H9 (cell line): ENCODE measurements at regions not wholly inside any gene's neighbourhood (a gene's known extent, or its start where the extent isn't known, plus 50 kb on each side); places are given as distances from the start of the nearest gene placed in this dataset.

ENCODE experiments used
- DNase-seq: peaks from one replicate; pipeline ENCODE4 v3.0.0-alpha.2; 2017
- H2AFZ ChIP-seq: one replicate; pipeline ENCODE4 v1.6.1; 2013; ENCODE audit warnings: mild to moderate bottlenecking, low read length, control low read depth, moderate library complexity
- H2AK5ac ChIP-seq: 2 replicates; pipeline ENCODE4 v1.6.1; 2013; ENCODE audit warnings: low read length, control low read depth, mixed read lengths; ENCODE audit not compliant: insufficient read length
- H2BK120ac ChIP-seq: one replicate; pipeline ENCODE4 v1.6.1; 2013; ENCODE audit warnings: low read depth, mild to moderate bottlenecking, low read length, control low read depth, inconsistent platforms; ENCODE audit not compliant: poor library complexity, severe bottlenecking
- H2BK12ac ChIP-seq: 2 replicates; pipeline ENCODE4 v1.6.1; 2013; ENCODE audit warnings: low read length, control low read depth, mixed read lengths, low read depth; ENCODE audit not compliant: insufficient read length
- H2BK15ac ChIP-seq: 2 replicates; pipeline ENCODE4 v1.6.1; 2013; ENCODE audit warnings: low read depth, low read length, control low read depth
- H2BK20ac ChIP-seq: one replicate; pipeline ENCODE4 v1.6.1; 2013; ENCODE audit warnings: low read depth, mild to moderate bottlenecking, low read length, control low read depth, inconsistent platforms; ENCODE audit not compliant: poor library complexity, severe bottlenecking
- H2BK5ac ChIP-seq: 2 replicates; pipeline ENCODE4 v1.6.1; 2013; ENCODE audit warnings: low read length, control low read depth, mixed read lengths; ENCODE audit not compliant: insufficient read length
- H3K14ac ChIP-seq: 2 replicates; pipeline ENCODE4 v1.6.1; 2013; ENCODE audit warnings: low read length, control low read depth; ENCODE audit not compliant: insufficient read depth
- H3K18ac ChIP-seq: 2 replicates; pipeline ENCODE4 v1.6.1; 2013; ENCODE audit warnings: low read depth, mild to moderate bottlenecking, mixed read lengths, low read length, control low read depth; ENCODE audit not compliant: insufficient read length
- H3K23ac ChIP-seq: 2 replicates; pipeline ENCODE4 v1.6.1; 2013; ENCODE audit warnings: low read length, control low read depth, mixed read lengths, low read depth; ENCODE audit not compliant: insufficient read length
- H3K23me2 ChIP-seq: 2 replicates; pipeline ENCODE4 v1.6.1; 2013; ENCODE audit warnings: low read depth, mild to moderate bottlenecking, mixed read lengths, low read length, control low read depth; ENCODE audit not compliant: insufficient read length, poor library complexity, severe bottlenecking
- H3K27ac ChIP-seq: 2 replicates; pipeline ENCODE4 v1.5.1; 2013; ENCODE audit warnings: low read length, control low read depth, mixed read lengths, low read depth; ENCODE audit not compliant: insufficient read length
- H3K27me3 ChIP-seq: 2 replicates; pipeline ENCODE4 v1.6.1; 2013; ENCODE audit warnings: low read length, control low read depth, inconsistent platforms; ENCODE audit not compliant: insufficient read depth
- H3K4ac ChIP-seq: 2 replicates; pipeline ENCODE4 v1.6.1; 2013; ENCODE audit warnings: low read depth, mild to moderate bottlenecking, control low read depth, inconsistent platforms, low read length, moderate library complexity
- H3K4me1 ChIP-seq: 2 replicates; pipeline ENCODE4 v1.6.1; 2013; ENCODE audit warnings: low read length, control low read depth, inconsistent platforms; ENCODE audit not compliant: insufficient read depth
- H3K4me2 ChIP-seq: 2 replicates; pipeline ENCODE4 v1.6.1; 2013; ENCODE audit warnings: low read length, control low read depth, mixed read lengths; ENCODE audit not compliant: insufficient read length, insufficient read depth
- H3K56ac ChIP-seq: 2 replicates; pipeline ENCODE4 v1.6.1; 2013; ENCODE audit warnings: low read depth, mild to moderate bottlenecking, mixed read lengths, low read length, control low read depth; ENCODE audit not compliant: insufficient read length
- H3K79me1 ChIP-seq: 2 replicates; pipeline ENCODE4 v1.6.1; 2013; ENCODE audit warnings: low read depth, mild to moderate bottlenecking, moderate library complexity, low read length, control low read depth, inconsistent platforms; ENCODE audit not compliant: insufficient read depth, poor library complexity, severe bottlenecking
- H3K79me2 ChIP-seq: 2 replicates; pipeline ENCODE4 v1.6.1; 2013; ENCODE audit warnings: low read length, control low read depth, inconsistent platforms; ENCODE audit not compliant: insufficient read depth
- H3K9ac ChIP-seq: 2 replicates; pipeline ENCODE4 v1.6.1; 2013; ENCODE audit warnings: low read length, control low read depth, mixed read lengths; ENCODE audit not compliant: insufficient read length; ENCODE audit errors: extremely low read depth
- H3K9me3 ChIP-seq: one replicate; pipeline ENCODE4 v1.6.1; 2013; ENCODE audit warnings: low read depth, low read length, inconsistent platforms; ENCODE audit not compliant: control insufficient read depth
- H3T11ph ChIP-seq: one replicate; pipeline ENCODE4 v1.6.1; 2013; ENCODE audit warnings: mild to moderate bottlenecking, low read length, control low read depth, inconsistent platforms
- H4K20me1 ChIP-seq: one replicate; pipeline ENCODE4 v1.6.1; 2013; ENCODE audit not compliant: control insufficient read depth, insufficient read length, insufficient read depth
- H4K5ac ChIP-seq: 2 replicates; pipeline ENCODE4 v1.6.1; 2013; ENCODE audit warnings: low read depth, mild to moderate bottlenecking, mixed read lengths, low read length, control low read depth; ENCODE audit not compliant: insufficient read length
- H4K8ac ChIP-seq: replicated peaks from 2 replicates; pipeline ENCODE4 v1.6.1; 2013; ENCODE audit warnings: low read length, control low read depth, mixed read lengths, low read depth; ENCODE audit not compliant: insufficient read length
- H4K91ac ChIP-seq: 2 replicates; pipeline ENCODE4 v1.6.1; 2013; ENCODE audit warnings: low read depth, mild to moderate bottlenecking, moderate library complexity, mixed read lengths, low read length, control low read depth; ENCODE audit not compliant: insufficient read length
- H3K27ac Mint-ChIP-seq, 3 experiments: 2 replicates in 2 of 3; 3 replicates in 1 of 3; pipeline ENCODE4 v1.8.0; 2020 to 2021; ENCODE audit warnings: mixed read lengths in 3 of 3, mild to moderate bottlenecking in 1 of 3, moderate library complexity in 1 of 3
- H3K27me3 Mint-ChIP-seq: 2 replicates; pipeline ENCODE4 v1.8.0; 2021; ENCODE audit warnings: low read depth, mild to moderate bottlenecking, moderate library complexity, mixed read lengths
- H3K36me3 Mint-ChIP-seq, 3 experiments: 2 replicates in 2 of 3; 3 replicates in 1 of 3; pipeline ENCODE4 v1.8.0; 2020 to 2021; ENCODE audit warnings: low read depth in 3 of 3, mixed read lengths in 3 of 3; ENCODE audit not compliant: insufficient read depth in 1 of 3
- H3K4me1 Mint-ChIP-seq, 2 experiments: 2 replicates each; pipeline ENCODE4 v1.8.0; 2020; ENCODE audit warnings: mixed read lengths in 2 of 2
- H3K4me3 Mint-ChIP-seq, 2 experiments: 2 replicates in 1 of 2; 3 replicates in 1 of 2; pipeline ENCODE4 v1.8.0; 2020 to 2021; ENCODE audit warnings: mild to moderate bottlenecking in 2 of 2, mixed read lengths in 2 of 2, moderate library complexity in 1 of 2
- H3K9me3 Mint-ChIP-seq, 2 experiments: 2 replicates in 1 of 2; 3 replicates in 1 of 2; pipeline ENCODE4 v1.8.0; 2020; ENCODE audit warnings: mild to moderate bottlenecking in 2 of 2, mixed read lengths in 2 of 2, moderate library complexity in 1 of 2
- CTCF ChIP-seq: fragments of 200-600 bp; sonication (generic); conservative IDR thresholded peaks from 3 replicates; pipeline ENCODE4 v1.8.0; 2021; ENCODE audit warnings: antibody characterized with exemption, mild to moderate bottlenecking
- WGBS: extraction: QIAGEN DNeasy Blood & Tissue Kit; methylation state at CpG from one replicate; pipeline ENCODE4 v1.1.7; 2013; ENCODE audit warnings: missing lambda C conversion rate, low lambda C conversion rate, mixed read lengths; ENCODE audit not compliant: insufficient read length; ENCODE audit errors: extremely low coverage; 5-methylcytosine and 5-hydroxymethylcytosine counted together

GRCh38 chr20:47921408-47921807, 136.1 kb upstream of the SULF2 start:
- no peak overlapping the region for H2BK20ac ChIP-seq
- H3K4me2 ChIP-seq: no peak overlapping the region
- no peaks in the 10 kb centered on the region for H3K23me2 ChIP-seq
- Mint-ChIP-seq H3K36me3 (peaks cover 11 to 17% (median 12%) of the 10 kb centered on the region in 3 experiments), H3K4me3 (no peak overlapping the region), H3K4me1 (0 out of 4 replicates have a peak, but pooled peaks cover 0 to 2% of the 10 kb centered on the region in 2 experiments), H3K27ac (no peak overlapping the region), H3K9me3 (peaks cover 22 to 23% of the 10 kb centered on the region in 2 experiments), H3K27me3 (peaks cover 4% of the 10 kb centered on the region)
- H3K23ac ChIP-seq: no peak overlapping the region
- H2AK5ac ChIP-seq: no peak overlapping the region
- no peak overlapping the region for H2BK5ac ChIP-seq
- H4K5ac ChIP-seq: no peak overlapping the region
- H3K79me1 ChIP-seq: no peaks in the 10 kb centered on the region
- H3K79me2 ChIP-seq: no peaks in the 10 kb centered on the region
- H4K20me1 ChIP-seq: no peaks in the 10 kb centered on the region
- H2BK15ac ChIP-seq: no peak overlapping the region
- no peak overlapping the region for H3T11ph ChIP-seq
- TF ChIP-seq CTCF: no peak
- H3K56ac ChIP-seq: no peak overlapping the region
- H2BK120ac ChIP-seq: no peak overlapping the region
- H3K18ac ChIP-seq: no peak overlapping the region
- H3K27ac ChIP-seq: no peak overlapping the region
- no peak overlapping the region for H2BK12ac ChIP-seq
- H2AFZ ChIP-seq: no peak overlapping the region
- no peak overlapping the region for H3K14ac ChIP-seq
- H3K4me1 ChIP-seq: no peaks in the 10 kb centered on the region
- no peak overlapping the region for H4K91ac ChIP-seq
- peaks cover 2% of the 10 kb centered on the region for H3K9me3 ChIP-seq
- H4K8ac ChIP-seq: no peak overlapping the region
- no peak for DNase-seq
- H3K27me3 ChIP-seq: no peaks in the 10 kb centered on the region
- no peak overlapping the region for H3K4ac ChIP-seq
- no peak overlapping the region for H3K9ac ChIP-seq
- WGBS: no CpG with 5 or more reads among the region's 6 CpGs
